ENCODE measurements at regions not wholly inside any gene's neighbourhood (a gene's known extent, or its start where the extent isn't known, plus 50 kb on each side); places are given as distances from the start of the nearest gene placed in this dataset.
"Not testable (repeated sequence)": the region's sequence is repeated elsewhere in the genome, so short reads cannot be mapped to it uniquely, and the experiment has no call there.

DNA sequence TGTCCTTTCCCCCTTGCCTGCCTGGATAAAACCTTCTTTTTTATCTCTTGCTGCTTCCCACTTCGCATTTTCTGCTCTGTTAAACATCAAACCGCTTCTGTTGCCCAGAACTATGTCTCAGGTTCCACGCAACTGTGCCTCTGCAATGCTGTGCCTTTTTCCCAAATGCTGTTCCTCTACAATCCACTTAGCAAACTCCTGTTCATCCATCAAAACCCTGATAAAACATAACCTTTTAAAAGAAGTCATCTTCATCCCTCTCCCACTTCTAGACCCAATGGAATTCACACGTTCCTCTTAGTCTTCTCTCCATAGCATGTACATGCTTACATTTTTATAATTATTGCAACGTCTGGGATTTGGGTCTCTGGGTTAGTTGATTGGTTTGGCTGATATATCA lies 111.9 kb upstream of the RRN3 start:
- not testable (repeated sequence) for TF ChIP-seq EZH2, EZH2phosphoT487 (IDR thresholded peaks at IDR 0.05)
- TF ChIP-seq, protein P1, sequence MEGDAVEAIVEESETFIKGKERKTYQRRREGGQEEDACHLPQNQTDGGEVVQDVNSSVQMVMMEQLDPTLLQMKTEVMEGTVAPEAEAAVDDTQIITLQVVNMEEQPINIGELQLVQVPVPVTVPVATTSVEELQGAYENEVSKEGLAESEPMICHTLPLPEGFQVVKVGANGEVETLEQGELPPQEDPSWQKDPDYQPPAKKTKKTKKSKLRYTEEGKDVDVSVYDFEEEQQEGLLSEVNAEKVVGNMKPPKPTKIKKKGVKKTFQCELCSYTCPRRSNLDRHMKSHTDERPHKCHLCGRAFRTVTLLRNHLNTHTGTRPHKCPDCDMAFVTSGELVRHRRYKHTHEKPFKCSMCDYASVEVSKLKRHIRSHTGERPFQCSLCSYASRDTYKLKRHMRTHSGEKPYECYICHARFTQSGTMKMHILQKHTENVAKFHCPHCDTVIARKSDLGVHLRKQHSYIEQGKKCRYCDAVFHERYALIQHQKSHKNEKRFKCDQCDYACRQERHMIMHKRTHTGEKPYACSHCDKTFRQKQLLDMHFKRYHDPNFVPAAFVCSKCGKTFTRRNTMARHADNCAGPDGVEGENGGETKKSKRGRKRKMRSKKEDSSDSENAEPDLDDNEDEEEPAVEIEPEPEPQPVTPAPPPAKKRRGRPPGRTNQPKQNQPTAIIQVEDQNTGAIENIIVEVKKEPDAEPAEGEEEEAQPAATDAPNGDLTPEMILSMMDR (IDR thresholded peaks at IDR 0.05), result not testable (repeated sequence)
